ENCODE measurements at regions not wholly inside any gene's neighbourhood (a gene's known extent, or its start where the extent isn't known, plus 50 kb on each side); places are given as distances from the start of the nearest gene placed in this dataset.

DNA sequence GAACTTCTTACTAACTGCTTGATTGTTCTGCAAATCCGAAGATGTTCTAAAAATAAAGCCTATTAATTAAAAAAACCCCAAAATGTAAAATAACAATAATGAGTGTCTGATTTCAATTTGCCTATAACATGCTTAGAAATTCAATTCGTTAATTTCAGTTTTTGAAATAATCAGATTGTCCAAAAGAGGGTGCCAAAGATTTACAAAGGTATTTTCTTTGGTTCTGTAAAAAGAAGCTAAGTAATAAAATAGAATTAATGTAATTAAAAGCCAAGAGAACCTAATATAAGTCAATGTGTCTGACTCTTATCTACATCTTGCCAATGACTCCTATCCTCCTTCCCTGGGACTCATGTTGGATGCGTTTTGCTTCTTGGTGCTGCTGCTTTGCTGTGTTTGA is 75.0 kb upstream of the CPHXL start:
- H3K9ac ChIP-seq (ENCODE audit: low read length): no peak overlapping the region
- no peak overlapping the region for H3K4me3 ChIP-seq (ENCODE audit: low read length)
- peaks cover 6% of the 10 kb centered on the region for H3K4me1 ChIP-seq (ENCODE audit: low read length)
- H4K20me1 ChIP-seq (ENCODE audit: insufficient read depth, low read depth, low read length): no peaks in the 10 kb centered on the region
- H3K27ac ChIP-seq (ENCODE audit: low read length): no peak overlapping the region
- H3K9me3 ChIP-seq (ENCODE audit: low read length): no peaks in the 10 kb centered on the region
- no peaks in the 10 kb centered on the region for H3K79me2 ChIP-seq (ENCODE audit: low read length)
- no peaks in the 10 kb centered on the region for H3K27me3 ChIP-seq (ENCODE audit: low read length)
- H3K9me2 ChIP-seq (replicated peaks; ENCODE audit: insufficient read depth, low read length): no peaks in the 10 kb centered on the region
- H2AFZ ChIP-seq (ENCODE audit: low read length): no peak overlapping the region
- peak; percentile 69 for DNase-seq
- no peak overlapping the region for H3K4me2 ChIP-seq (ENCODE audit: low read depth, low read length, poor library complexity, severe bottlenecking)
- H3K36me3 ChIP-seq (ENCODE audit: insufficient read depth, low read length): no peaks in the 10 kb centered on the region

DNA sequence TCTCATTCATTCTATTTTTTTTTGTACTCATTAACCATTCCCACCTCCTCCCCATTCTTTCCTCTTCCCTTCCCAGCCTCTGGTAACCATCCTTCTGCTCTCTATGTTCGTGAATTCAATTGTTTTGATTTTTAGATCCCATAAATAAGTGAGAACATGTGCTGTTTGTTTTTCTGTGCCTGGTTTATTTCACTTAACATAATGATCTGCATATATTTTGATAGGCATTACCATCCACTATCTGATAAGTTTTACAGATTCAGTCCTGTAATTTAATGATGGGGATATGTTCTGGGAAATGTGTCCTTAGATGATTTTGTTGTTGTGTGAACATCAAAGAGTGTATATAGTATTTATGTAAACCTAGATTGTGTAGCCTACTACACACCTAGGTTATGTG is 77.5 kb upstream of the CPHXL start:
- peaks cover 6% of the 10 kb centered on the region for H3K4me1 ChIP-seq (ENCODE audit: low read length)
- H3K9ac ChIP-seq (ENCODE audit: low read length): no peak overlapping the region
- no peak overlapping the region for H2AFZ ChIP-seq (ENCODE audit: low read length)
- DNase-seq: no peak
- H3K27me3 ChIP-seq (ENCODE audit: low read length): no peaks in the 10 kb centered on the region
- H3K9me2 ChIP-seq (replicated peaks; ENCODE audit: insufficient read depth, low read length): no peaks in the 10 kb centered on the region
- H3K4me3 ChIP-seq (ENCODE audit: low read length): no peak overlapping the region
- no peaks in the 10 kb centered on the region for H4K20me1 ChIP-seq (ENCODE audit: insufficient read depth, low read depth, low read length)
- H3K79me2 ChIP-seq (ENCODE audit: low read length): no peaks in the 10 kb centered on the region
- no peak overlapping the region for H3K27ac ChIP-seq (ENCODE audit: low read length)
- H3K4me2 ChIP-seq (ENCODE audit: low read depth, low read length, poor library complexity, severe bottlenecking): no peak overlapping the region
- H3K36me3 ChIP-seq (ENCODE audit: insufficient read depth, low read length): no peaks in the 10 kb centered on the region
- H3K9me3 ChIP-seq (ENCODE audit: low read length): no peaks in the 10 kb centered on the region

DNA sequence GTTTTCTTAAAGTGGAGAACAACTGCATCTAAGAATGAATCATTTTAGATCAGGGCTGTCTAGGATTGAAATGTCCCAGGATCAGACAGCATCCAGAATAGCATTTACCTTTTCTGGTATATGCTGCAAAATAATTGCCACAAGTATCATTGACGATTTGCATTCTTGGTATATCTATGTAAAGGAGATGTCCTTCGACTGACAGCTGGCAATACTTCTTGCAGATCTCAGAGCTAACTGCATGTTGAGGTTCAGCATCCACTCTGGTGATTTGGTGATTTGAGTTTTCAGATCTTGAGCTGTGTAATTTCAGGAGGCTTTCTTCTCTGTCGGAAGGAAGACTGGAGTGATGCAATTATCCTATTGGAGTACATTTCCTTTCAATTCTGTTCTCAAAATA is 78.1 kb upstream of the CPHXL start:
- peaks cover 12% of the 10 kb centered on the region for H3K4me1 ChIP-seq (ENCODE audit: low read length)
- H3K79me2 ChIP-seq (ENCODE audit: low read length): no peaks in the 10 kb centered on the region

DNA sequence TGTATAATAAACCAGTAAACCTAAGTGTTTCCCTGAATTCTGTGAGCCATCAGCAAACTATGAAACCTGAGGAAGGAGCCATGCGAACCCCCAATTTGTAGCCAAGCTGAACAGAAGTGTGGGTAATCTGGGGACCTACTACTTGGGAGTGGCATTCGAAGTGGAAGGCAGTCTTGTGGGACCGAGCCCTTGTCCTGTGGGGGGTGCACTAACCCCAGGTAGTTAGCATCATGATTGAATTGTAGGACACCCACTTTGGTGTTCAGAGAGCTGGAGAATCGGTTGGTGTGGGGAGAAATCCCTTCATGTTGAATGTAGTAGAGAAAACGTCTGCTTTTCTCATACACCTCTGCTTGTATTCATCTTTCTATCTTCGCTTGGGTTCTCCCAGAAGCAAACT is 79.7 kb upstream of the CPHXL start:
- no peak overlapping the region for H3K4me2 ChIP-seq (ENCODE audit: low read depth, low read length, poor library complexity, severe bottlenecking)
- H3K9me2 ChIP-seq (replicated peaks; ENCODE audit: insufficient read depth, low read length): no peaks in the 10 kb centered on the region
- H3K27me3 ChIP-seq (ENCODE audit: low read length): no peaks in the 10 kb centered on the region
- no peaks in the 10 kb centered on the region for H4K20me1 ChIP-seq (ENCODE audit: insufficient read depth, low read depth, low read length)
- no peak overlapping the region for H3K27ac ChIP-seq (ENCODE audit: low read length)
- H3K4me3 ChIP-seq (ENCODE audit: low read length): no peak overlapping the region
- H2AFZ ChIP-seq (ENCODE audit: low read length): no peak overlapping the region
- H3K79me2 ChIP-seq (ENCODE audit: low read length): no peaks in the 10 kb centered on the region
- no peaks in the 10 kb centered on the region for H3K9me3 ChIP-seq (ENCODE audit: low read length)
- no peak for DNase-seq
- H3K9ac ChIP-seq (ENCODE audit: low read length): no peak overlapping the region
- no peaks in the 10 kb centered on the region for H3K36me3 ChIP-seq (ENCODE audit: insufficient read depth, low read length)
- peaks cover 23% of the 10 kb centered on the region for H3K4me1 ChIP-seq (ENCODE audit: low read length)

More for the DNA sequence above, 78.1 kb upstream of the CPHXL start:
- H4K20me1 ChIP-seq (ENCODE audit: insufficient read depth, low read depth, low read length): no peaks in the 10 kb centered on the region
- no peaks in the 10 kb centered on the region for H3K36me3 ChIP-seq (ENCODE audit: insufficient read depth, low read length)
- no peaks in the 10 kb centered on the region for H3K9me3 ChIP-seq (ENCODE audit: low read length)
- H3K4me3 ChIP-seq (ENCODE audit: low read length): no peak overlapping the region
- no peak overlapping the region for H3K4me2 ChIP-seq (ENCODE audit: low read depth, low read length, poor library complexity, severe bottlenecking)
- no peak overlapping the region for H2AFZ ChIP-seq (ENCODE audit: low read length)
- DNase-seq: no peak
- H3K27ac ChIP-seq (ENCODE audit: low read length): no peak overlapping the region
- no peaks in the 10 kb centered on the region for H3K27me3 ChIP-seq (ENCODE audit: low read length)
- no peak overlapping the region for H3K9ac ChIP-seq (ENCODE audit: low read length)
- H3K9me2 ChIP-seq (replicated peaks; ENCODE audit: insufficient read depth, low read length): no peaks in the 10 kb centered on the region

DNA sequence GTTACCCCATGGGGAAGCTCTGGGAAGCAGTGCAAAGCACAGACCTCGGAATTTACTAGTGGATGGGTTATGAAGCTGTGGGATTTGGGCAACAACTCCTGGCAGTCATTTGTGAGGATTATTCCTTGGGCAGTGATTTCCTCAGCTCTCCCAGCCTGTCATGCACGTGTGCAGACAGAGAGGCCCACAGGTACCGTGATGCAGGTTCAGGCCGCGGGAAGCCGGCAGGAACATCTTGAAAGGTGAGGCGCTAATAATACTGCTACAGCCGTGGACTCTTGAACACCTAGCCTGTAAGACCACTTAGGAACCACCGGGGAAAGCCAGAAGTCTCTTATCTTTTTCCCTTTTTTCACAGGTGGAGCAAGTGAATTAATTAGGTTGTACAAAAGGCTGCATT is 80.2 kb upstream of the CPHXL start:
- Histone ChIP-seq H4K20me1 (ENCODE audit: insufficient read depth, low read depth, low read length) (no peaks in the 10 kb centered on the region), H3K79me2 (ENCODE audit: low read length) (no peaks in the 10 kb centered on the region), H3K4me1 (ENCODE audit: low read length) (peaks cover 22% of the 10 kb centered on the region), H3K9me3 (ENCODE audit: low read length) (no peaks in the 10 kb centered on the region), H2AFZ (ENCODE audit: low read length) (no peak overlapping the region), H3K36me3 (ENCODE audit: insufficient read depth, low read length) (no peaks in the 10 kb centered on the region), H3K4me3 (ENCODE audit: low read length) (no peak overlapping the region), H3K27me3 (ENCODE audit: low read length) (no peaks in the 10 kb centered on the region), H3K27ac (ENCODE audit: low read length) (no peak overlapping the region), H3K9ac (ENCODE audit: low read length) (no peak overlapping the region), H3K9me2 (replicated peaks; ENCODE audit: insufficient read depth, low read length) (no peaks in the 10 kb centered on the region), H3K4me2 (ENCODE audit: low read depth, low read length, poor library complexity, severe bottlenecking) (no peak overlapping the region)
- no peak for DNase-seq

DNA sequence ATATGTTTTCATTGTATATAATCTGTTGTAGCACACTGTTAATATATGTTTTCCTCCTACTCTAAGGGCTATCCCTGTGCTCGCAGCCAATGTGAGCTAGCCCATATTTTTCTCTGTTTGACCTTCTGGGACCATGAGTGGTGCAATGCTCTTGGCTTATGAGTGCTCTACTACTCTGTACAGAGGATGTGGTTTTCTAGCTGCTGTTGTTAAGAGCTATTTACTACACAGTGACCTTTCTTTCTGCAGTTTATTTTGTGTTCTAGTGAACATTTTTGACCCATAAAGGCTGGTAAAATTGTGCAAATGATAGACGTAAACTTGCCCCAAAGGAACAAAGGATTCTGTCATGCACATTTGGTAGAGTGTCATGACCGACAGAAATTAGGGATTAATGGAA is 84.1 kb upstream of the CPHXL start:
- H3K79me2 ChIP-seq (ENCODE audit: low read length): no peaks in the 10 kb centered on the region
- no peak overlapping the region for H3K27ac ChIP-seq (ENCODE audit: low read length)
- H3K27me3 ChIP-seq (ENCODE audit: low read length): no peaks in the 10 kb centered on the region
- no peak overlapping the region for H2AFZ ChIP-seq (ENCODE audit: low read length)
- H3K9me2 ChIP-seq (replicated peaks; ENCODE audit: insufficient read depth, low read length): no peaks in the 10 kb centered on the region
- DNase-seq: no peak
- H3K9me3 ChIP-seq (ENCODE audit: low read length): no peaks in the 10 kb centered on the region
- no peak overlapping the region for H3K4me3 ChIP-seq (ENCODE audit: low read length)
- H3K36me3 ChIP-seq (ENCODE audit: insufficient read depth, low read length): no peaks in the 10 kb centered on the region
- H3K9ac ChIP-seq (ENCODE audit: low read length): no peak overlapping the region
- H4K20me1 ChIP-seq (ENCODE audit: insufficient read depth, low read depth, low read length): no peaks in the 10 kb centered on the region
- H3K4me1 ChIP-seq (ENCODE audit: low read length): peaks cover 36% of the 10 kb centered on the region
- H3K4me2 ChIP-seq (ENCODE audit: low read depth, low read length, poor library complexity, severe bottlenecking): peak overlapping the region; percentile 20

DNA sequence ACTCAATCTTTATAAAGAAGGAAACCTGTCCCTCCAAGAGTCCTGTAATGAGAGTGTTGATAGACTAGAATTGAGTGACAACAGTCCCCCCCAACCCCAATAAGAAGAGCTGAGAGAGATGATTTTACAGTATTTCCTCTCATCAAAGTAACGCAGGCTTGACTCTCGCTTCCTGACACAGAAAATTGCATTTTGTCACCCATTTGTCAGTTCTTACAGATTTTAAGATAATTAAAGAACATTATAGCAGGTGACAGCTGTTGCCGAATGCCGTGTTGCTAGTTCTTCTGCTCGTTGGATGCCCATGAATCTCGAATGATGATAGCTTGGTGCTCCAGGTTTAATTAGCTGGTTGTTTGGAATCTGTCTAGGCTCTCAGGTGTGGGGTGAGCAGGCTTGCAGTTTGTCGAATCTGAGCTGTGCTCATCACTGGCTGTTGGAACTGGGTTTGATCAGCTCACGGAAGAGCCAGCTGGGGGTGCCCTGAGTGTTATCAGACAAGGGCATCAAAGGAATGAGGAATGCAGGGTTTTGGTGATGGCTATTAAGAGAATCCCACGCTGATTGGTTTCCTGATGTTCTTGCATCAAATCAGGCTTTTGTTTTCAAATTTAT is 84.8 kb upstream of the CPHXL start:
- Histone ChIP-seq H3K27me3 (ENCODE audit: low read length) (no peaks in the 10 kb centered on the region), H3K9me2 (replicated peaks; ENCODE audit: insufficient read depth, low read length) (no peaks in the 10 kb centered on the region), H4K20me1 (ENCODE audit: insufficient read depth, low read depth, low read length) (no peaks in the 10 kb centered on the region), H3K79me2 (ENCODE audit: low read length) (no peaks in the 10 kb centered on the region), H2AFZ (ENCODE audit: low read length) (no peak overlapping the region), H3K4me3 (ENCODE audit: low read length) (no peak overlapping the region), H3K36me3 (ENCODE audit: insufficient read depth, low read length) (no peaks in the 10 kb centered on the region), H3K9ac (ENCODE audit: low read length) (no peak overlapping the region), H3K9me3 (ENCODE audit: low read length) (no peaks in the 10 kb centered on the region), H3K4me1 (ENCODE audit: low read length) (peaks cover 43% of the 10 kb centered on the region), H3K4me2 (ENCODE audit: low read depth, low read length, poor library complexity, severe bottlenecking) (no peak overlapping the region), H3K27ac (ENCODE audit: low read length) (no peak overlapping the region)
- no peak for DNase-seq

DNA sequence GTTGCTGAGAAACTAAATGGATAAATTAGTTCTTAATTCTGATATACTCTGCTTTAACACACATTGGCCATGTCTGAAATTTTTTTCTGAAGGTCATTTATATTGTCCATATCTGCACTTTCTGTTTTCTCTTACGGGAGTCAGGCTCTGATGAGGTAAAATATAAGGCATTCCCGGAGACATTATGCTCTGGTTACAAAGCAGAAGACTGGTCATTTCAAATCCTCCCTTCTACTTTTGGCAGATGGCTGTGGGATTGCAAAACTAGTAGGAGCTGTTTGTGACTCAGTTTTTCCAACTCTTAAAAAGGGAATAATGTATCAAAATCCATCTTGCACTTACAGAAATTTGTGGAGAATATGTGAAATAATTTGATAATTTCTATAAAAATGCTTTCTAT is 92.2 kb upstream of the CPHXL start:
- Histone ChIP-seq H3K9me3 (ENCODE audit: low read length) (no peaks in the 10 kb centered on the region), H3K27ac (ENCODE audit: low read length) (no peak overlapping the region), H3K4me2 (ENCODE audit: low read depth, low read length, poor library complexity, severe bottlenecking) (no peak overlapping the region), H3K4me1 (ENCODE audit: low read length) (peaks cover 23% of the 10 kb centered on the region), H2AFZ (ENCODE audit: low read length) (no peak overlapping the region), H3K27me3 (ENCODE audit: low read length) (no peaks in the 10 kb centered on the region), H3K9me2 (replicated peaks; ENCODE audit: insufficient read depth, low read length) (no peaks in the 10 kb centered on the region), H3K36me3 (ENCODE audit: insufficient read depth, low read length) (no peaks in the 10 kb centered on the region), H3K4me3 (ENCODE audit: low read length) (no peak overlapping the region), H3K9ac (ENCODE audit: low read length) (no peak overlapping the region), H3K79me2 (ENCODE audit: low read length) (no peaks in the 10 kb centered on the region), H4K20me1 (ENCODE audit: insufficient read depth, low read depth, low read length) (no peaks in the 10 kb centered on the region)
- DNase-seq: no peak

DNA sequence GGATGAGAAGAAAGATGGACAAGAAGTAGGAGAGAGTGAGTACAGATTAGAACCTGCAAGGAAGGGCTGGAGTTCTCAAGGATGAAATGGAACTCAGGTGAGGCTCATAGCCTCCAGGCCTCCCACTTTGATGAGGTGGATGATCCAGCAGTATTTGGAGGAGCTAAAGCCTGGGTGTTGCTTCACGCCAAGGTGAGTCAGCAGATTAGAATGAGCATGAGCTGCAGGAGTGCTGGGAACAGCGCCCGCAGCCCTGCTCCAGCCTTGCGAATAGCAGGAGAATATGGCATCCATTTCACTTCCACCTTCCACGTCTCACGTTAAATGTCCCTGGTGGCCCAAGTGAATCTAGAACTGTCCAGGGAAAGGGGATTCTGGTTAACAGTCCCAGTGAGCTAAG is 94.4 kb upstream of the CPHXL start:
- no peaks in the 10 kb centered on the region for H3K79me2 ChIP-seq (ENCODE audit: low read length)
- no peaks in the 10 kb centered on the region for H3K36me3 ChIP-seq (ENCODE audit: insufficient read depth, low read length)
- no peak for DNase-seq
- no peak overlapping the region for H3K4me2 ChIP-seq (ENCODE audit: low read depth, low read length, poor library complexity, severe bottlenecking)
- H3K4me1 ChIP-seq (ENCODE audit: low read length): peaks cover 10% of the 10 kb centered on the region
- no peak overlapping the region for H3K9ac ChIP-seq (ENCODE audit: low read length)
- H3K9me3 ChIP-seq (ENCODE audit: low read length): no peaks in the 10 kb centered on the region
- no peaks in the 10 kb centered on the region for H3K27me3 ChIP-seq (ENCODE audit: low read length)
- H4K20me1 ChIP-seq (ENCODE audit: insufficient read depth, low read depth, low read length): no peaks in the 10 kb centered on the region
- H2AFZ ChIP-seq (ENCODE audit: low read length): no peak overlapping the region
- no peaks in the 10 kb centered on the region for H3K9me2 ChIP-seq (replicated peaks; ENCODE audit: insufficient read depth, low read length)
- no peak overlapping the region for H3K27ac ChIP-seq (ENCODE audit: low read length)
- H3K4me3 ChIP-seq (ENCODE audit: low read length): no peak overlapping the region
